Caco-2 (cell line): ENCODE measurements at regions not wholly inside any gene's neighbourhood (a gene's known extent, or its start where the extent isn't known, plus 50 kb on each side); places are given as distances from the start of the nearest gene placed in this dataset.
A peak's percentile ranks its signal among the peaks of the same experiment; 100 is the strongest.

Experiments used
- BruUV-seq: library from RNA; stranded (reverse); fragments of 400-500 nt; replicated peaks from 2 replicates; lab custom pipeline; 2021; lab: Mats Ljungman, UMichigan
- CTCF ChIA-PET: fragments of 300-600 bp; sonication (Branson Sonifier 250); formaldehyde crosslinking; loops from one replicate; lab custom pipeline; 2022; ENCODE audit warnings: antibody characterized with exemption; lab: Charles Lee
- POLR2A ChIA-PET: fragments of 300-600 bp; sonication (Branson Sonifier 250); formaldehyde crosslinking; loops from one replicate; lab custom pipeline; 2022; ENCODE audit warnings: antibody characterized with exemption; lab: Charles Lee
- DNase-seq, 2 experiments: peaks; one replicate each; pipeline versions ENCODE4 v3.0.0 to v3.0.0-alpha.2; 2020 to 2022
- H3K27me3 ChIP-seq: replicated peaks from 2 replicates; pipeline ENCODE4 v1.6.0; 2011; ENCODE audit warnings: low read length; ENCODE audit not compliant: control insufficient read depth, insufficient read depth
- H3K36me3 ChIP-seq: 2 replicates; pipeline ENCODE4 v1.5.1; 2011; ENCODE audit warnings: low read length; ENCODE audit not compliant: control insufficient read depth, insufficient read depth
- H3K4me1 ChIP-seq: fragments of 250-450 bp; sonication (Bioruptor Pico); 2 replicates; pipeline ENCODE4 v1.5.1; 2020; ENCODE audit warnings: mild to moderate bottlenecking
- H3K4me3 ChIP-seq: 2 replicates; pipeline ENCODE4 v1.5.1; 2011; ENCODE audit warnings: low read depth, mild to moderate bottlenecking, control low read depth, low read length
- H3K9me3 ChIP-seq: fragments of 250-450 bp; sonication (Bioruptor Pico); 2 replicates; pipeline ENCODE4 v1.5.1; 2020; ENCODE audit warnings: mild to moderate bottlenecking, moderate library complexity
- H3K27ac Mint-ChIP-seq: one replicate; pipeline ENCODE4 v1.8.0; 2022; ENCODE audit warnings: mixed read lengths; ENCODE audit not compliant: unreplicated experiment
- H3K27me3 Mint-ChIP-seq: one replicate; pipeline ENCODE4 v1.8.0; 2022; ENCODE audit warnings: mixed read lengths; ENCODE audit not compliant: insufficient read depth, unreplicated experiment
- H3K36me3 Mint-ChIP-seq: one replicate; pipeline ENCODE4 v1.8.0; 2022; ENCODE audit warnings: mild to moderate bottlenecking, mixed read lengths; ENCODE audit not compliant: insufficient read depth, unreplicated experiment
- H3K4me1 Mint-ChIP-seq: one replicate; pipeline ENCODE4 v1.8.0; 2022; ENCODE audit warnings: low read depth, mixed read lengths; ENCODE audit not compliant: unreplicated experiment
- H3K4me3 Mint-ChIP-seq: one replicate; pipeline ENCODE4 v1.8.0; 2022; ENCODE audit warnings: mild to moderate bottlenecking, moderate library complexity, mixed read lengths; ENCODE audit not compliant: unreplicated experiment
- H3K9me3 Mint-ChIP-seq: one replicate; pipeline ENCODE4 v1.8.0; 2022; ENCODE audit warnings: mixed read lengths; ENCODE audit not compliant: unreplicated experiment
- intact Hi-C: fragments of 100-400 bp; cut with micrococcal nuclease; formaldehyde crosslinking; loops from one replicate; pipeline ENCODE4 v1.10.0; 2022; ENCODE audit not compliant: unreplicated experiment
- TF ChIP-seq, protein P1 (sequence below), 2 experiments: fragments of 200-600 bp in 1 of 2; IDR thresholded peaks; 1 replicate in 1 of 2; 2 replicates in 1 of 2; pipeline versions ENCODE4 v1.5.1 to v1.8.0; 2011 to 2022; ENCODE audit warnings: antibody characterized with exemption in 1 of 2, control low read depth in 1 of 2, inconsistent platforms in 1 of 2, low read depth in 1 of 2, low read length in 1 of 2, mild to moderate bottlenecking in 1 of 2, moderate library complexity in 1 of 2; ENCODE audit not compliant: insufficient read depth in 1 of 2, severe bottlenecking in 1 of 2, unreplicated experiment in 1 of 2

DNA sequence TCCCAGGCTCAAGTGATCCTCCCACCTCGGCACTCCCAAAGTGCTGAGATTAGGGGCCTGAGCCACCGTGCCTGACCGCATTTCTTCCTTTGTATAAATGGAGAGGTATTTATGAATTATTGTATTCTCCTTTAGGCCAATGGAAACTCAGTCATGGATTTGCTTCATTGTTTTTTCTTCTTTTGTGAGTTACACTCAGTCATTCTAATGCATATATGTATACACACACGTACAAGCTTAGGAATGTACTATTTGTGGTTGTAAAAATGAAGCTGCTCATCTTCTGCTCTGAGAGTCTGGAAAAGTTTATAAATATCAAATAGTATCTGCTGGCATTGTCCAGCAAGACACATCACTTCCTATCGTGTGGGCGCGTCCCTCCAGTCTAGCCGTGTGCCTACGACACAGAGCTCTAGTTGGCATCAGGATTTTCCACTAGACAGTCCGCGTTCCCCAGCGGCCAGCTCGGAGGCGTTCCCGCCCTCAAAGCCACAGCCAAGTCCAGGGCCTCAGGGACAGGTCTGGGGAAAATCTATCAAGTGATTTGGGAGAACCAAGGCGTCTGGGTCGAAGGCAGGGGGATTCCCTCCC is 215.2 kb downstream of the NFATC2 start:
- Mint-ChIP-seq H3K9me3 (peaks cover 11% of the 10 kb centered on the region), H3K4me3 (no peak overlapping the region), H3K27me3 (peaks cover 15% of the 10 kb centered on the region), H3K27ac (no peak overlapping the region), H3K4me1 (no peaks in the 10 kb centered on the region), H3K36me3 (no peaks in the 10 kb centered on the region)
- H3K27me3 ChIP-seq: no peaks in the 10 kb centered on the region; the same call in 1 of the 2 replicates
- H3K9me3 ChIP-seq: 0 out of 2 replicates have a peak, but pooled peaks cover 7% of the 10 kb centered on the region
- BruUV-seq: no TSS peak
- CTCF ChIA-PET: interaction anchor here (1.7 to 3.1 kb wide), 2 partner anchors 18 to 340 kb away, joined by 8 to 16 read pairs; no protein-coding TSS in a partner anchor
- POLR2A ChIA-PET: no interaction called here
- intact Hi-C loops: no loop called here
- TF ChIP-seq, protein P1, sequence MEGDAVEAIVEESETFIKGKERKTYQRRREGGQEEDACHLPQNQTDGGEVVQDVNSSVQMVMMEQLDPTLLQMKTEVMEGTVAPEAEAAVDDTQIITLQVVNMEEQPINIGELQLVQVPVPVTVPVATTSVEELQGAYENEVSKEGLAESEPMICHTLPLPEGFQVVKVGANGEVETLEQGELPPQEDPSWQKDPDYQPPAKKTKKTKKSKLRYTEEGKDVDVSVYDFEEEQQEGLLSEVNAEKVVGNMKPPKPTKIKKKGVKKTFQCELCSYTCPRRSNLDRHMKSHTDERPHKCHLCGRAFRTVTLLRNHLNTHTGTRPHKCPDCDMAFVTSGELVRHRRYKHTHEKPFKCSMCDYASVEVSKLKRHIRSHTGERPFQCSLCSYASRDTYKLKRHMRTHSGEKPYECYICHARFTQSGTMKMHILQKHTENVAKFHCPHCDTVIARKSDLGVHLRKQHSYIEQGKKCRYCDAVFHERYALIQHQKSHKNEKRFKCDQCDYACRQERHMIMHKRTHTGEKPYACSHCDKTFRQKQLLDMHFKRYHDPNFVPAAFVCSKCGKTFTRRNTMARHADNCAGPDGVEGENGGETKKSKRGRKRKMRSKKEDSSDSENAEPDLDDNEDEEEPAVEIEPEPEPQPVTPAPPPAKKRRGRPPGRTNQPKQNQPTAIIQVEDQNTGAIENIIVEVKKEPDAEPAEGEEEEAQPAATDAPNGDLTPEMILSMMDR (IDR thresholded peaks at IDR 0.05; ENCODE audit: insufficient read depth in 1 of 2, low read depth in 1 of 2, low read length in 1 of 2, severe bottlenecking in 1 of 2, unreplicated experiment in 1 of 2): no peak
- DNase-seq: no peak
- no peaks in the 10 kb centered on the region for H3K4me1 ChIP-seq
- no peak overlapping the region for H3K4me3 ChIP-seq
- no peaks in the 10 kb centered on the region for H3K36me3 ChIP-seq

DNA sequence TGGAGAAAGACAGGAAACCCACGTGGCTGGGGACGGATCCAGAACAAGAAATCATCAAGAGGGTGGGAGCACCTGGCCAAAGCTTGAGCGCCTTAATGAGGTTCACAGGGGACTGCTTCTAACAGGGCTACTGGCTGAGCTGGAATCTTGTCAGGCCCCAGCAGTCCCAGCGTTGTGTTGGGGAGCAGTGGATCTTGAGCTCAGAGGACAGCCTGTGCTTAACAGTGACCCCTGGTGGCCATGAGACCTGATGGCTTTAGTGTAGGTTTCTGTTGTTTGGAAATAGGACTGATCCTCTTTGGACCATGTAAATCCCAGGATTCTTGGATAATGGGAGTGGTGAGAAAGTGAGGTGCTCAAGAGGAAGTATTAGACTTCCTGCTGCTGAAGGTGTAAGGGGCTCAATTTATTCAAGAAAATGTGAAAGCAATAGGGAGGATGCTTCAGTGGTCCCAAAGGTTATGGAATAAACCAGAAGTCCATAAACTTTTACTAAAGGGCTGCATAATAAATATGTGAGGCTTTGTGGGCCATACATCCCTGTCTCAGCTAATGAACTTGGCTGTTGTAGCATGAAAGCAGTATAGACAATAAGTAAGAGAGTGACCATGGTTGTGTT is 216.2 kb downstream of the NFATC2 start:
- H3K4me1 Mint-ChIP-seq: no peaks in the 10 kb centered on the region
- TF ChIP-seq, protein P1 (IDR thresholded peaks at IDR 0.05; ENCODE audit: insufficient read depth in 1 of 2, low read depth in 1 of 2, low read length in 1 of 2, severe bottlenecking in 1 of 2, unreplicated experiment in 1 of 2): peak; percentile 88 to 96
- no peak overlapping the region for H3K4me3 ChIP-seq
- peaks cover 11% of the 10 kb centered on the region for H3K9me3 Mint-ChIP-seq
- 0 out of 2 replicates have a peak, but pooled peaks cover 7% of the 10 kb centered on the region for H3K9me3 ChIP-seq
- ChIA-PET CTCF (interaction anchor here (0.5 to 6.5 kb wide), 31 partner anchors 9 to 1106 kb away, joined by 3 to 232 read pairs (median 4); partner anchors contain the start of genes BCAS4, DPM1 and MOCS3), POLR2A (interaction anchor here (0.5 kb wide), 1 partner anchor 379 kb away, joined by 5 read pairs; no protein-coding TSS in a partner anchor)
- intact Hi-C loops: loop anchor here (1.0 kb wide), 1 partner anchor 339 kb away; no protein-coding TSS in a partner anchor
- no peak overlapping the region for H3K27ac Mint-ChIP-seq
- H3K36me3 ChIP-seq: no peaks in the 10 kb centered on the region
- DNase-seq: peak; percentile 77 to 79
- no peaks in the 10 kb centered on the region; the same call in 1 of the 2 replicates for H3K27me3 ChIP-seq
- BruUV-seq: no TSS peak
- H3K27me3 Mint-ChIP-seq: peaks cover 19% of the 10 kb centered on the region
- no peaks in the 10 kb centered on the region for H3K36me3 Mint-ChIP-seq
- H3K4me1 ChIP-seq: no peaks in the 10 kb centered on the region
- no peak overlapping the region for H3K4me3 Mint-ChIP-seq

DNA sequence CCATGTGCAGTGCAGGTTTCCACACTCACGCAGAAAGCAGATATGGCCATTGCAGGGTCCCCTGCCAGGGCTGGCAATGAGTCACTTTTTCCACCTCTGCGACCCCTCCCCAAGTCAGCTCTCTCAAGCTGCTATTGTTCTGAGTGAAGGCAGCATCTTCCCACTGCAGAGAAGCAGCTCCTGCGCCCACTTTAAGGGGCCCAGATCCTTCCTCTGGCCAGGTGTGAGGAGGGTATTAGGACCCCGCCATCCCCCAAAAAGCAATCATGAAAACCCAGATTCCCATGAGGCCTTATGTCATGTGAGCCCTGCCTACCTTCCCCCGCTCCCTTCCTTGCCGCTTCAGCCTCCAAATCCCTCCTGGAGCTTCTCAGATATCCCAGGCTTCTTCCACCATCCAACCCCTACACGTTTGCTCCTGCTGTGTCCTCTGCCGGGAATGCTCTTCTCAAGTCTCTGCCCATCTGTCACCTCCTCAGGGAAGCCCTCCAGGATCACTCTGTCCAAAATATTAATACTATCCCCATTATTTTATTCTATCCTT is 220.3 kb downstream of the NFATC2 start:
- H3K36me3 ChIP-seq: no peaks in the 10 kb centered on the region
- no TSS peak for BruUV-seq
- Mint-ChIP-seq H3K36me3 (no peaks in the 10 kb centered on the region), H3K27me3 (peaks cover 11% of the 10 kb centered on the region), H3K4me3 (no peak overlapping the region), H3K27ac (no peak overlapping the region), H3K9me3 (no peaks in the 10 kb centered on the region), H3K4me1 (no peaks in the 10 kb centered on the region)
- TF ChIP-seq, protein P1 (IDR thresholded peaks at IDR 0.05; ENCODE audit: insufficient read depth in 1 of 2, low read depth in 1 of 2, low read length in 1 of 2, severe bottlenecking in 1 of 2, unreplicated experiment in 1 of 2): no peak
- H3K4me1 ChIP-seq: no peaks in the 10 kb centered on the region
- CTCF ChIA-PET: interaction anchor here (6.5 kb wide), 1 partner anchor 332 kb away, joined by 232 read pairs; no protein-coding TSS in a partner anchor
- no peaks in the 10 kb centered on the region for H3K9me3 ChIP-seq
- POLR2A ChIA-PET: no interaction called here
- H3K4me3 ChIP-seq: no peak overlapping the region
- intact Hi-C loops: no loop called here
- H3K27me3 ChIP-seq: no peaks in the 10 kb centered on the region; the same call in 1 of the 2 replicates
- DNase-seq: no peak
